SIG-M5 treated with dmso at 0.1 percent for 504 hours (cell line): ENCODE measurements at regions not wholly inside any gene's neighbourhood (a gene's known extent, or its start where the extent isn't known, plus 50 kb on each side); places are given as distances from the start of the nearest gene placed in this dataset.

Experiments used
- DNase-seq: peaks from one replicate; lab custom pipeline; 2025; ENCODE audit not compliant: unreplicated experiment; lab: John Stamatoyannopoulos, UW

GRCh38 chr9:35540315-35540714 lies 50.4 kb downstream of the RUSC2 start:
- DNase-seq = no peak

- no peak for DNase-seq
Measured at GRCh38 chr9:35546853-35547252, 56.9 kb downstream of the RUSC2 start.

DNA sequence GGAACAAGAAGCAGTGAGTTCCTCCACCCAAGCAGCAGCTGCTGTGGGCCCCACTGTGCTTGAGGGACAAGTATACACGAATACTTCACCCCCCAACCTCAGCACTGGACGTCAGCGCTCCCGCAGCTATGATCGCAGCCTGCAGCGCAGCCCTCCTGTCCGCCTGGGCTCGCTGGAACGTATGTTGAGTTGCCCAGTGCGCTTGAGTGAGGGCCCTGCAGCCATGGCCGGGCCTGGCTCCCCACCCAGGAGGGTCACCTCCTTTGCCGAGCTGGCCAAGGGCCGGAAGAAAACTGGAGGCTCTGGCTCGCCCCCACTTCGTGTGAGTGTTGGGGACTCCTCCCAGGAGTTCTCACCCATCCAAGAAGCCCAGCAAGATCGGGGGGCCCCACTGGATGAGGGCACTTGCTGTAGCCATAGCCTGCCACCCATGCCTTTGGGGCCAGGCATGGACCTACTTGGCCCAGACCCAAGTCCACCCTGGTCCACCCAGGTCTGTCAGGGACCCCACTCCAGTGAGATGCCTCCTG lies 57.1 kb upstream of the TESK1 start:
- DNase-seq = no peak

DNA sequence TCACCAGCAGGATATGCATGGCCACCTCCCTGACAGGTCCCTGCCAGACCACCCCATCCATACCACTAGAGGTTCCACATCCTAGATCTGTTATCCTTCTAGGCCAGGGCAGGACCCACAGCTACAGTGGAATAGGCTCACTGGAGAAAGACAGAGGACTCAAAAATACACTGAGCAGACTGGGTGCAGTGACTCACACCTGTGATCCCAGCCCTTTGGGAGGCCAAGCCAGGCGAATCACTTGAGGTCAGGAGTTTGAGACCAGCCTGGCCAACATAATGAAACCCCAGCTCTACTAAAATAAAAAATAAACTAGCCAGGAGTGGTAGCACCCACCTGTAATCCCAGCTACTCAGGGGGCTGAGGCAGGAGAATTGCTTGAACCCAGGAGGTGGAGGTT lies 56.5 kb upstream of the TESK1 start:
- DNase-seq = no peak

DNA sequence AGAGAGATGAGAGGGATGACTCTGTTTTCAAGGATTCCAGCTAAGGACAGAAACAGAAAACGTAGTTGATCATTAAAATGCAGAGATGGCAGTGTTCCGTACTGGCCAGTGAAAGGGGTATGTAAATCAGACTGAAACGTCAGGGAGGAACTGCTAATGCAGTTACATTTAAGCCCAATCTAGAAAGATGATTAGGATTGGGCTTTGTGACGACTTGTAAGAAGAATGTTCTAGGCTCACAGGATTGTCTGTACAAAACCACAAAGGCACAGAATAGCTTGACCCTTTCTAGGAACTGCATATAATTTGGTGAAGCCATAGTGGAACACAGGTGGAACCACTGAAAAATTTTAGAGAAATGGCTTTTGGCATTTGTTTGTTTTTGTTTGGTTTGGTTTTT lies 55.6 kb upstream of the TESK1 start:
- DNase-seq = no peak

DNA sequence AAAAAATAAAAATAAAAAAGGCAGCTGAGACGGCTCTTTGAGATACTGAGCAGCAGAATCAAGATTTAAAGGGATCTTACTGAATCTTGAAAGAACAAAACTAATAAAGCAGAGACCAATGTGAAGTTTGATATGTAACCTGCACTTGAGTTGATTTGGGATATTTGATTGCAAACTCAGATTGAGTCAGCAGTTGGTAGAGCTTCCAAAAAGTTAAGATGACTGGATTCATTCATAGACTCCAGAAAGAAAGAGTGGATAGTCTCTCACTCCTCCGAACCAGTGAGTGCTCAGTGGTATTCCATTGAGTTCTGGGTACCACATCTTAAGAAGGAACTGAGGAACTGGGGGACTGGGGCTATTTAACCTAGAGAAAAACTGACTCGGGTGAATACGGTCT lies 52.7 kb upstream of the TESK1 start:
- no peak for DNase-seq

GRCh38 chr9:35552837-35553236 lies 52.2 kb upstream of the TESK1 start:
- no peak for DNase-seq

- peak; percentile 76 for DNase-seq
Measured at GRCh38 chr9:35553670-35554543, 51.2 kb upstream of the TESK1 start.

DNA sequence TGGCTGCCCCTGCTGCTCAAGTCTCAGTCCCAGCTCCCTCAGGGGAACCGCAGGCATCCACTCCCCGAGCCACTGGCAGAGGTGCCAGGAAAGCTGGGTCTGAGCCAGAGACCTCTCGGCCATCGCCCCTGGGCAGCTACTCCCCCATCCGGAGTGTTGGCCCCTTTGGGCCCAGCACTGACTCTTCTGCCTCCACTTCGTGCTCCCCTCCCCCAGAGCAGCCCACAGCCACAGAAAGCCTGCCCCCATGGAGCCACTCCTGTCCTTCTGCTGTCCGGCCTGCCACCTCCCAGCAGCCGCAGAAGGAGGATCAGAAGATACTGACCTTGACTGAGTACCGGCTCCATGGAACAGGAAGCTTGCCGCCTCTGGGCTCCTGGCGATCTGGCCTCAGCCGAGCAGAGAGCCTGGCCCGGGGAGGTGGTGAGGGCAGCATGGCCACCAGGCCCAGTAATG lies 49.8 kb upstream of the TESK1 start:
- DNase-seq = no peak
